Erythroblast (primary cell): ENCODE measurements at regions not wholly inside any gene's neighbourhood (a gene's known extent, or its start where the extent isn't known, plus 50 kb on each side); places are given as distances from the start of the nearest gene placed in this dataset.

Source experiments
- GATA1 ChIP-seq: IDR thresholded peaks from 2 replicates; pipeline ENCODE4 v1.6.1; 2011; ENCODE audit warnings: low read depth, mild to moderate bottlenecking, control low read depth, low read length, moderate library complexity
- POLR2A ChIP-seq: IDR thresholded peaks from 2 replicates; pipeline ENCODE4 v1.6.1; 2011; ENCODE audit warnings: mild to moderate bottlenecking, low read length

DNA sequence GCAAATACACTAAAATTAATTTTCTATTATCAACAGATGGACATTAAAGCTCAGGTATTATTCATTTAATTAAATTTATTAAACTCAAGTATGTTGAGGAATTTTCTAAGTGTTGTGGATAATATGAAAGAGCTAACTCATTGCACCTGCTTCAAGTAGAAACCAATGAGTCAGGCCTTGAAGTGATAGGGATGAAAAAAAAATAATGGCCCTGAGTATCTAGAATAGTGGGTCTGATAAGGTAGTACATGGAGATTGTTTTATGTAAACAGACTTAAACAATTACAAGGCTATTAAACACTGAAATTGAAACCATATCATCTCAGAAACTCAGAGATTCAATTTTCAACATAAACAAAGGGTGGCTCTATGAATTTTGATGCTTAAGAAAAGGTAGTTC, 857.1 kb upstream of the GBE1 start:
- TF ChIP-seq POLR2A: no peak
- no peak for TF ChIP-seq GATA1
